OCI-LY1 (cell line): ENCODE measurements at regions not wholly inside any gene's neighbourhood (a gene's known extent, or its start where the extent isn't known, plus 50 kb on each side); places are given as distances from the start of the nearest gene placed in this dataset.
"Not testable (repeated sequence)": the region's sequence is repeated elsewhere in the genome, so short reads cannot be mapped to it uniquely, and the experiment has no call there.

Source experiments
- H2AFZ ChIP-seq: fragments of 200-600 bp; sonication (generic), shearing (Covaris generic); 2 replicates; pipeline ENCODE4 v1.6.0; 2014; ENCODE audit warnings: antibody characterized with exemption, mild to moderate bottlenecking, low read length
- H3F3A ChIP-seq: fragments of 200-600 bp; sonication (generic), shearing (Covaris generic); 2 replicates; pipeline ENCODE4 v1.6.0; 2014; ENCODE audit warnings: mild to moderate bottlenecking, antibody characterized with exemption, low read length, moderate library complexity; ENCODE audit not compliant: insufficient read depth
- H3K27ac ChIP-seq: fragments of 200-600 bp; sonication (generic); 2 replicates; pipeline ENCODE4 v1.5.1; 2014; ENCODE audit warnings: low read length, mixed run types, mild to moderate bottlenecking, low read depth; ENCODE audit not compliant: poor library complexity, severe bottlenecking
- H3K27me3 ChIP-seq: fragments of 200-600 bp; sonication (generic); 2 replicates; pipeline ENCODE4 v1.6.0; 2014; ENCODE audit warnings: antibody characterized with exemption, mild to moderate bottlenecking, low read length, moderate library complexity; ENCODE audit not compliant: insufficient read depth
- H3K36me3 ChIP-seq: fragments of 200-600 bp; sonication (generic); 2 replicates; pipeline ENCODE4 v1.6.1; 2014; ENCODE audit warnings: mild to moderate bottlenecking, antibody characterized with exemption, low read length, moderate library complexity, mixed read lengths; ENCODE audit not compliant: insufficient read depth
- H3K4me1 ChIP-seq: fragments of 200-600 bp; sonication (generic); 2 replicates; pipeline ENCODE4 v1.5.1; 2014; ENCODE audit warnings: mild to moderate bottlenecking, low read length, moderate library complexity; ENCODE audit not compliant: insufficient read depth, severe bottlenecking
- H3K4me2 ChIP-seq: fragments of 200-600 bp; sonication (generic), shearing (Covaris generic); 2 replicates; pipeline ENCODE4 v1.6.1; 2014; ENCODE audit warnings: low read length
- H3K4me3 ChIP-seq: fragments of 200-600 bp; sonication (generic); 2 replicates; pipeline ENCODE4 v1.5.1; 2014; ENCODE audit warnings: low read length, low read depth, mild to moderate bottlenecking, mixed read lengths; ENCODE audit not compliant: poor library complexity, severe bottlenecking
- H3K79me2 ChIP-seq: fragments of 200-600 bp; shearing (Covaris generic); 2 replicates; pipeline ENCODE4 v1.6.1; 2016; ENCODE audit warnings: mixed run types, low read length, mixed read lengths; ENCODE audit not compliant: insufficient read depth
- H3K9ac ChIP-seq: fragments of 200-600 bp; sonication (generic), shearing (Covaris generic); 2 replicates; pipeline ENCODE4 v1.6.1; 2014; ENCODE audit warnings: mild to moderate bottlenecking, low read length, mixed read lengths
- H3K9me2 ChIP-seq: fragments of 200-600 bp; sonication (generic), shearing (Covaris generic); 2 replicates; pipeline ENCODE4 v1.6.1; 2014; ENCODE audit warnings: low read depth, mild to moderate bottlenecking, low read length, mixed read lengths
- H3K9me3 ChIP-seq: fragments of 200-600 bp; shearing (Covaris generic); 2 replicates; pipeline ENCODE4 v1.6.1; 2014; ENCODE audit warnings: low read length, mixed read lengths
- H4K20me1 ChIP-seq: fragments of 200-600 bp; sonication (generic), shearing (Covaris generic); 2 replicates; pipeline ENCODE4 v1.6.0; 2016; ENCODE audit warnings: mild to moderate bottlenecking, low read length; ENCODE audit not compliant: insufficient read depth
- EZH2 ChIP-seq: fragments of 200-600 bp; sonication (generic), shearing (Covaris generic); IDR thresholded peaks from 2 replicates; pipeline ENCODE4 v1.8.0; 2017; ENCODE audit warnings: borderline replicate concordance, mixed run types, mild to moderate bottlenecking, antibody characterized with exemption, low read length, moderate library complexity, mixed read lengths
- TF ChIP-seq, protein P1 (sequence below): fragments of 200-600 bp; sonication (generic), shearing (Covaris generic); IDR thresholded peaks from 2 replicates; pipeline ENCODE4 v1.5.1; 2017; ENCODE audit warnings: mild to moderate bottlenecking, antibody characterized with exemption, low read length, moderate library complexity, mixed read lengths

DNA sequence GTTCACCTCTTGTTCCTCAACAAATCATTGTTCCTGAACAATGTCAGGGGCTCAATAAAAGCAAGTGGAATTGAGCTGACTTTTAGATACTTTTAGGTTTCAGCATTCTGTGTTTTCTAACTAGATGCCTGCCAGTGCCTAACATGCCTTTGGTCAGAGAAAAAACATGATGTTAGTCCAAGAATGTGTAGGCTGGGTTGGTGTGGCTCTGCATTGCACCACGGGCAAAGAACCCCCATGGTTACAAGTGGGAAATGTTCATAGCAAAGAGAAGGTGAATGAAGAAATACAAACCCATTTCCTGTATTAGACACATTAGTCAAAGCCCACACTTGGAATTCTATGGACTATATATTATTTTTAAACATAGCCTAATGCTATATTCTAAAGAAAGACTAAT lies 193.3 kb downstream of the TMEM200A start:
- Histone ChIP-seq H3K4me3 (no peak overlapping the region), H2AFZ (no peak overlapping the region), H3K9me3 (no peaks in the 10 kb centered on the region), H3K4me2 (no peak overlapping the region), H3K27me3 (no peaks in the 10 kb centered on the region), H3K9me2 (no peaks in the 10 kb centered on the region), H4K20me1 (no peaks in the 10 kb centered on the region), H3F3A (no peaks in the 10 kb centered on the region), H3K79me2 (no peaks in the 10 kb centered on the region), H3K36me3 (no peaks in the 10 kb centered on the region), H3K9ac (no peak overlapping the region), H3K27ac (no peak overlapping the region), H3K4me1 (no peaks in the 10 kb centered on the region)
- TF ChIP-seq, protein P1, sequence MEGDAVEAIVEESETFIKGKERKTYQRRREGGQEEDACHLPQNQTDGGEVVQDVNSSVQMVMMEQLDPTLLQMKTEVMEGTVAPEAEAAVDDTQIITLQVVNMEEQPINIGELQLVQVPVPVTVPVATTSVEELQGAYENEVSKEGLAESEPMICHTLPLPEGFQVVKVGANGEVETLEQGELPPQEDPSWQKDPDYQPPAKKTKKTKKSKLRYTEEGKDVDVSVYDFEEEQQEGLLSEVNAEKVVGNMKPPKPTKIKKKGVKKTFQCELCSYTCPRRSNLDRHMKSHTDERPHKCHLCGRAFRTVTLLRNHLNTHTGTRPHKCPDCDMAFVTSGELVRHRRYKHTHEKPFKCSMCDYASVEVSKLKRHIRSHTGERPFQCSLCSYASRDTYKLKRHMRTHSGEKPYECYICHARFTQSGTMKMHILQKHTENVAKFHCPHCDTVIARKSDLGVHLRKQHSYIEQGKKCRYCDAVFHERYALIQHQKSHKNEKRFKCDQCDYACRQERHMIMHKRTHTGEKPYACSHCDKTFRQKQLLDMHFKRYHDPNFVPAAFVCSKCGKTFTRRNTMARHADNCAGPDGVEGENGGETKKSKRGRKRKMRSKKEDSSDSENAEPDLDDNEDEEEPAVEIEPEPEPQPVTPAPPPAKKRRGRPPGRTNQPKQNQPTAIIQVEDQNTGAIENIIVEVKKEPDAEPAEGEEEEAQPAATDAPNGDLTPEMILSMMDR: no peak
- TF ChIP-seq EZH2: no peak

GRCh38 chr6:130560231-130560630 lies 194.4 kb downstream of the TMEM200A start:
- Histone ChIP-seq H3K27me3 (no peaks in the 10 kb centered on the region), H3K9ac (no peak overlapping the region), H3K4me2 (no peak overlapping the region), H3K4me1 (no peaks in the 10 kb centered on the region), H3F3A (no peaks in the 10 kb centered on the region), H4K20me1 (no peaks in the 10 kb centered on the region), H3K9me2 (no peaks in the 10 kb centered on the region), H3K36me3 (no peaks in the 10 kb centered on the region), H3K79me2 (no peaks in the 10 kb centered on the region), H3K4me3 (no peak overlapping the region), H3K9me3 (no peaks in the 10 kb centered on the region), H2AFZ (no peak overlapping the region), H3K27ac (no peak overlapping the region)
- TF ChIP-seq, protein P1: no peak
- no peak for TF ChIP-seq EZH2

DNA sequence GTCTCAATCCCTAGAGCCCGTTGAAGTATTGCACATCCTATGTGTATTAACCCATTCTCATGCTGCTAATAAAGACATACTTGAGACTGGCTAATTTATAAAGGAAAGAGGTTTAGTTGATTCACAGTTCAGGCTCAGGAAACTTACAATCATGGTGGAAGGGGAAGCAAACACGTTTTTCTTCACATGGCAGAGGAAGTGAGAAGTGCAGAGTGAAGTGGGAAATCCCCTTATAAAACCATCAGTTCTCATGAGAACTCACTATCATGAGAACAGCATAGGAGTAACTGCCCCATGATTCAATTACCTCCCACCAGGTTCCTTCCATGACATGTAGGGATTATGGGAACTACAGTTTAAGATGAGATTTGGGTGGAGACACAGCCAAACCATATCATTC lies 195.3 kb downstream of the TMEM200A start:
- H3K9me2 ChIP-seq, H3K27ac ChIP-seq, H3K9me3 ChIP-seq, H3K36me3 ChIP-seq, H3K4me2 ChIP-seq, H3K27me3 ChIP-seq, H3K79me2 ChIP-seq, H4K20me1 ChIP-seq, H3K4me3 ChIP-seq, H3K4me1 ChIP-seq, H3F3A ChIP-seq, H3K9ac ChIP-seq, H2AFZ ChIP-seq: not testable (repeated sequence)

DNA sequence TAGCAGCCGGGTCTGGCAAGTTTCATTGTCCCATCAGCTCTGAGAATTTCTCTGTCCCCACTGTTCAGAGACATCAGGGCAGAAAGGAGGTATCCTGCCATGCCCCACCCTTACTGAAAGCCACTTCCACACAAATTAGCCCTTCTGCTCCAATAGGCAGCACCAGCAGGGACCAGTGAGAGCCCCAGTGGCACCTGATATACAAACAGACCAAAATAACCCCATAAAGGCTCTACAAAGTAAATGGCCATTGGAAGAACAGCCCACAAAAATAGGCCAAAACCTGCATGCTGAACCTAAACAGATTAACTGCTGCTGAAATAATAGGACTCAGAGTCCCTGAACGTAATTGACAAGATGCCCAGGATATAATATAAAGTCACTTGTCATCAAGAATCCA lies 199.9 kb downstream of the TMEM200A start:
- H3K4me2 ChIP-seq: no peak overlapping the region
- no peak overlapping the region for H3K9ac ChIP-seq
- TF ChIP-seq, protein P1: no peak
- no peak for TF ChIP-seq EZH2
- H3K9me3 ChIP-seq: no peaks in the 10 kb centered on the region
- no peaks in the 10 kb centered on the region for H3K36me3 ChIP-seq
- no peak overlapping the region for H2AFZ ChIP-seq
- no peaks in the 10 kb centered on the region for H3K4me1 ChIP-seq
- no peak overlapping the region for H3K27ac ChIP-seq
- H3K9me2 ChIP-seq: no peaks in the 10 kb centered on the region
- H4K20me1 ChIP-seq: no peaks in the 10 kb centered on the region
- no peaks in the 10 kb centered on the region for H3K27me3 ChIP-seq
- no peaks in the 10 kb centered on the region for H3F3A ChIP-seq
- H3K79me2 ChIP-seq: no peaks in the 10 kb centered on the region
- H3K4me3 ChIP-seq: no peak overlapping the region
